GM13976 (cell line): ENCODE measurements at regions not wholly inside any gene's neighbourhood (a gene's known extent, or its start where the extent isn't known, plus 50 kb on each side); places are given as distances from the start of the nearest gene placed in this dataset.
"Not testable (repeated sequence)": the region's sequence is repeated elsewhere in the genome, so short reads cannot be mapped to it uniquely, and the experiment has no call there.

Experiments used
- DNase-seq: peaks from one replicate; pipeline ENCODE4 v3.0.0; 2012; ENCODE audit warnings: low spot score
- CTCF ChIP-seq: IDR thresholded peaks from 2 replicates; pipeline ENCODE4 v1.5.1; 2012; ENCODE audit warnings: borderline replicate concordance, mild to moderate bottlenecking; ENCODE audit not compliant: insufficient read depth; ENCODE audit errors: extremely low read depth, missing control alignments, control extremely low read depth
- in situ Hi-C: fragments of 300-500 bp; cut with MboI; formaldehyde crosslinking; loops from one replicate; pipeline ENCODE4 v1.12.0; 2022; ENCODE audit warnings: low sequenced_read_pairs, mixed read lengths, inconsistent platforms; ENCODE audit not compliant: unreplicated experiment

DNA sequence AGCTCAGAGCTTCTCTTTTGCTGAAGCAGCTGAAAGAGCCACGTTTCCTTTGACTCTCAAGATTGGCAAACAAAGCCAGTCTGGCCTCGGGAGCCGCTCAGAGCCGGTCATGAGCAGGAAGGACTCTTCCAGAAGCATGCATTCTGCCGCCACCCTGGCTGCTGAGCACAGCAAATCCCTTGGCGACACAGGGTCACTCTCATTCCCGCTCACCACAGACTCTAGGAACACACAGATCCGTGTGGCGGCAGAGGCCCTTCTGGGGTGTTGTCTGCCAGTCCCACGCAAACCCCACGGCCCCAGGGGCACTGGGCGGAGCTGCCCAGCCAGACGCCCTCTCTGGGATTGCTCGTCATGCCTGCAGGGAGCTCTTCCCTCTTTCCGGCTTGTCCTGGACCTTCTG is 157.0 kb downstream of the C16orf95 start:
- no peak for TF ChIP-seq CTCF
- in situ Hi-C loops, result no loop called here
- DNase-seq, result no peak

DNA sequence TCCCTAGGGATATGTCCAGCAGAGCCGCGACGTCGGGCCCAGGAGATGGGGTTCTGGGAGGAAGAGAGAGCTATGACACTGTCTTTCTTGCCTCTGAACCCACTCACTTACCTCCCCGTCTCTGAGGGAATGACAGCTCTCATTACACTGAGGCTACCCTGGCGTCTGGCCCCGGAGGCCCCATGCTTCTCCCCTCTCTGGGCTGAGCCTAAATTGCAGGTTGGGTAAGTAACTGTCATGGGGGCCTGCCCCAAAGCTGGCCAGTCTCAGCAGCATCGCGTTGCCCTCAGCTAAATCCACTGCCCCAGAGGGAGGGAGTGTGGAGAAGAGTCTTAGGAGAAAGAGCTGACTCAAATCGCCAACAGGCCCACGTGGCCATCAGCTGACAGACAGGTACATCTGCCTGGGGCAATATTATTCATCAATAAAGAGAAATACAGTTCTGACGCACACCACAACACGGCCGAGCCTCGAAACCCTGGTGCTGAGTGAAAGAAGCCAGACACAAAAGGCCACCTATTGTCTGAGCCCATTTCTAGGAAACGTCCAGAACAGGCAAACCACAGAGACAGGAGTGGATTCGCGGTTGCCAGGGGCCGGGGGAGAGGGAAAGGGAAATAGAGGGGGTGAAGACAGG is 156.4 kb downstream of the C16orf95 start:
- in situ Hi-C loops, result no loop called here
- TF ChIP-seq CTCF, result no peak
- DNase-seq, result no peak

DNA sequence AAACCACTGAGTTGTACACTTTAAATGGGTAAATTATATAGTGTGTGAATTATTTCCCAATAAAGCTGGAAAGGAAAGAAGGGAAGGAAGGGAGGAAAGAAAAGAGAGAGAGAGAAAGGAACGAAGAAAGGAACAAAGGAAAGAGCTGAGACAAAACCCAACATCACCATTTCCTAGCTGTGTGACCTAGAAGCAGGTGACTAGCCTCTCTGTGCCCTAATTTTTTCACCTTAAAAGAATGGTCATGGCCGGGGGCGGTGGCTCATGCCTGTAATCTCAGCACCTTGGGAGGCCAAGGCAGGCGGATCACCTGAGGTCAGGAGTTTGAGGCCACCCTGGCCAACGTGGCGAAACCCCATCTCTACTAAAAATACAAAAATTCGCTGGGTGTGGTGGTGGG is 155.8 kb downstream of the C16orf95 start:
- DNase-seq, in situ Hi-C loops: not testable (repeated sequence)

DNA sequence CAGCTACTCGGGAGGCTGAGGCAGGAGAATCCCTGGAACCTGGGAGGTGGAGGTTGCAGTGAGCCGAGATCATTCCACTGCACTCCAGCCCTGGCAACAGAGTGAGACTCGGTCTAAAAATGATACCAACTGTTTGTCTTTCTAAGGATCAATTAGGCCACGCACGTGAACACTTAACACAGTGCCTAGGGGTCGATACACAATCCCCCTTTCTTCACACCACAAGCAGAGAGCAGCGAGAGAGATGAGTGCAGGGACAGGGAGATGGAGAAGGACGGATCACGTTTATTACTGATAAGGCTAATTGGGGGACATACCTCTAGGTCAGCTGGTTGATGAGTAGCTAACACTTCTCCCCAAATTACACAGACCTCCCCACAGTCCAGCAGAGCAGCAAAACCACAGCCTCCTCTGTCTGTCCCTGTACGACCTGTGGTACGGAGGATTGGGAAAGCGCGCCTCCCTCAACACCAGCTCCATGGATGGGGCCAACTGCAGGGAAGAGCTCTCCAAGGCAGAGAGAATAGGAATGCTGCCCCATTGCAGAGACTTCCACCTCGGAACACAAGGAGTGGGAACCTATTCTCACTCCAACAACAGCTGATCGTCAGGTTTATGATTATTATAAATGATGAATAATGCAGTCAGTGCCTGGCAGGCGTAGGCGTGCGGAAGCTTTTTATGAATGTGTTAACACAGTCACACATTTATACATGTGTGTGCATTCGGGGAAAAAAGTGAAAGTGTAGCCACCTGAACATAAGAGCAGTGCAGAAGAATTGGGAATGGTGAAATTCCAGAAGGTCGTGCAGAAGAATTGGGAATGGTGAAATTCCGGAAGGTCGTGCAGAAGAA is 155.1 kb downstream of the C16orf95 start:
- no peak for TF ChIP-seq CTCF
- no peak for DNase-seq
- in situ Hi-C loops, result no loop called here

- DNase-seq, in situ Hi-C loops: not testable (repeated sequence)
Measured at GRCh38 chr16:87162799-87163198, 154.4 kb downstream of the C16orf95 start.

DNA sequence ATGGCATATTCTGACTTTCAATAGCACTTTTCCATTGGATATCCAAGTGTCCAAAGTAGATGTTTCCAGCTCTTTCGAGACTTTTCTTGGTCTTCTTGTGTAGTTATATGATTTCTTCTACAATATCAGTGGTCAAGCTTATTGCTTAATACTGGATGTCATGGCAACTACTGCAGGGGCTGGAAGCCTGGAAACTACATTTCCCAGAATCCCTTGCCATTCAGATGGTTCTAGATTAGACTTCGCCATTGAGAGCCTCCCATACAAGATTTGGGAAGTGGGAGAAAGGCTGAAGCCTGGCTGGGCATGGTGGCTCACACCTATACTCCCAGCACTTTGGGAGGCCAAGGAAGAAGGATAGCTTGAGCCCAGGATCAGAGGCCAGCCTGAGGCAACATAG is 153.6 kb downstream of the C16orf95 start:
- no peak for TF ChIP-seq CTCF

DNA sequence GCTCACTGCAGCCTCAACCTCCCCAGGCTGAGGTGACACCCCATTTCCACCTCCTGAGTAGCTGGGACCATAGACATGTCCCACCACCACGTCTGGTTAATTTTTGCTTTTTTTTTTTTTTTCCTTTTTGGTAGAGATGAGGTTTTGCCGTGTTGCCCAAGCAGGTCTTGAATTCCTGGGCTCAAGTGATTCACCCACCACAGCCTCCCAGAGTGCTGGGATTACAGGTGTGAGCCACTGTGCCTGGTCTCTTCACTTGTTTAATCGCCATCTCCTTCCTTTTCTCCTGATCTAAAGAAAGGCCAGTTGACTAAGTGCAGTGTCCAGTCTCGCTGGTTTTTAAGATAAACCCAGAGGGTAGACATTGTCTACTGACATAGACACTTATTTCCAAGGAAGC is 152.0 kb downstream of the C16orf95 start:
- TF ChIP-seq CTCF, result no peak
- no peak for DNase-seq
- in situ Hi-C loops, result no loop called here

More for the DNA sequence above, 153.6 kb downstream of the C16orf95 start:
- in situ Hi-C loops, result no loop called here
- DNase-seq, result no peak
